Renal cortex interstitium (tissue), 11 donors: ENCODE measurements at regions not wholly inside any gene's neighbourhood (a gene's known extent, or its start where the extent isn't known, plus 50 kb on each side); places are given as distances from the start of the nearest gene placed in this dataset.

Experiments
- DNase-seq, 11 donors: peaks; one replicate each; pipeline ENCODE4 v3.0.0-alpha.2; 2013; ENCODE audit warnings: low read depth in 9 of 11, low spot score in 4 of 11; ENCODE audit errors: extremely low read depth in 1 of 11

DNA sequence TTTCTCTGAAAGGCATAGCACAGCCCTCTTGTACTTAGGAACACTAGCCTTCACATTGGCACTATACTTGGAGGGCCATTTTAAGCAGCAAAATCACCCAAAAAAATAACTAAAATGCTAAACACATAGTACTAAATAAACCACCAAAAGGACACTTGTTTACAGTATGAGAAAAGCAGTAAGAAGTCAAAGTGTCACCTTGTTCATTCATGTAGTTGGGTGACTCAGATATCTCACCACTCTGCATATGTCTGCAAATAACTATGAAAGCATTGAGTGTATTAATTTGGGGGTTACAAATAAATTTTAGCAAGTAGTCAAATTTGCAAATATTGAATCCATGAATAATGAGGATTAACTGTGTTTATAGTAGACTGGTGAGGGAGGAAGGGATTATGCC is 107.6 kb downstream of the ELAPOR2 start:
- no peak for DNase-seq

DNA sequence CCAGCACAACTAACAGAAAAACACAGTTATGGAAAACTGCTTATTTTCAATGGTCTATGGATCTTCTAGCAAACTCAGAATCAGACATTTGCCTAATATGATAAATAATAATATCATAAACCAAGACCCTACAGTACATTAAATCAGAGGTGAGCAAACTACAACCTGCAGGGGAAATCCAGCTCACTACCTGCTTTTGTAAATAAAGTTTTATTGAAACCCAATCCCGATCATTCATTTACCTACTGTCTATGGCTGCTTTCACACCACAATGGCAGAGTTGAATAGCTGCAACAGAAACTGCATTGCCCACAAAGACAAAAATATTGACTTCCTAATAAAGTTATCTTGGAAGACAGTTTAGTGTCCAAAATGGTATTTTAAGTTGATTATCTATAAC is 108.5 kb downstream of the ELAPOR2 start:
- DNase-seq: no peak

DNA sequence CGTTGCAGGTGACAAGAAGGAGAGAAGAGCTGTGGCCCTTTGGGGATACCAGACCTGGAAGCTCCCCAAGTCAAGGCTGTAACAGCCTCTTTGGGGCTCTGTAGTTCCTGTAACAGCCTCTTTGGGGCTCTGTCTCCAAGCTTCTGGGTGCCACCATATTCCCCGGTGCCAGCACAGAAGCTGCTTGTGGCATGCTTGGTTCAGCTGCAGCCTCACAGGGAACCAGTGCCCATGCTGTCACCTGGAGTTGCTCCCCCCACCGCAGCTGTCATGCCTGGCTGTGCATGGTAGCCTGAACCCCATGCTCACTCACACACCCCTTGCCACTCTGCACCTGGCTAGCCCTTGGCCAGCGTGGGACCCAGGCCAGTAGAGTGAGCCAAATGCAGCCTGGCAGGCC is 109.1 kb downstream of the ELAPOR2 start:
- no peak for DNase-seq

DNA sequence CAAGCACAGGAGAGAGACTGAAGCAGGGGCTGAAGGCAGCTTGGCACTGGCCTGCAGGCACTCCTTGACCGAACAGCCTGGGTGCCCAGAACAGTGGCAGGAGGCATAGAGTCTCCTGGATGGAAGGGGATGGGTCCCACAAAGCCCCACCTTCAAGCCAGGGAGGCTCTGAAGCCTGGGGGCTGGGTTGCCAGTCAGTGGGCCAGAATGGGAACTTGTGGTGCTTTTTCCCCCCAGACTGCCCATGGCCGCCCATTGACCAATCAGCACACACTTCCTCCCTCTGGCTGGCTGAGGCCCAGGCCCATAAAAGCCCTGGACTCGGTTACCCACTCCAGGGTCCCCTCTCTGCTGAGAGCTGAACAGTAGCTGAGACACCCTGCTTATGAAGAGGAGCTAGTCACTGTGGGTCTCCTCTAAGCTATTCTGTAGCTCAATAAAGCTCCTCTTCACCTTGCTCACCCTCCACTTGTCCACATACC is 109.6 kb downstream of the ELAPOR2 start:
- DNase-seq: no peak

DNA sequence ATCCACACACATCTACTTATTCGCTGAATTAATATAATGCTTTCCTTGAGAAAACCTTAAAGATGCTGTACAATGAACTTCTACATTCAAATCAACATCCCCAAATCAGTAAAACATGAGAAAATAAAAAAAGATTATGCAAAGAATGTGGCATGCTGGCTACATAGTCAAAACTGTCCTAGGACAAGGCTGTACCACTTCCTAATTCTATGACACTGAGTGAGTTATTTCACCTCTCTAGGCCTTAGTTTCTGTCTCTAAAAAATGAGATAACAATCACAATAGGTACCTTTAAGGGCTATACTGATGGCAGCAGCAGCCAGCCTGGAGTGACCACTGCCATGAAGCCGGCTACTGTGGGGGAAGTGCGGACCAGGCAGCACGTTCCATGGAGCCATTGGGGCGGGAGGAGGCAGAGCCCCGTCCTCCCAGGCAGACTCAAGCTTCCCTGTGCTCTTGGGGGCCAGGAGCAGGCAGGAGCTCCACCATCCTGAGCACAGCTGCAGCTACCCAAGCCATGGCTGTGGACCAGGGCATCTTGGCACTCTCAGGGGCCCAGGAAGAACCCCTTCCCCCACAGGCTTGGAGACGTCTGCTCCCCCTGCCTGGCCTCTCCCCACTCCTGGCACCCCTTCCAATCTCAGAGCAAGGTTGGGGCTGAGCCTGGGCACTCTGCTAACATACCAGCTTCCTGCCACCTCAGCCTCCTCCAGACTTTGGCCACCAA is 110.2 kb downstream of the ELAPOR2 start:
- DNase-seq: no peak

DNA sequence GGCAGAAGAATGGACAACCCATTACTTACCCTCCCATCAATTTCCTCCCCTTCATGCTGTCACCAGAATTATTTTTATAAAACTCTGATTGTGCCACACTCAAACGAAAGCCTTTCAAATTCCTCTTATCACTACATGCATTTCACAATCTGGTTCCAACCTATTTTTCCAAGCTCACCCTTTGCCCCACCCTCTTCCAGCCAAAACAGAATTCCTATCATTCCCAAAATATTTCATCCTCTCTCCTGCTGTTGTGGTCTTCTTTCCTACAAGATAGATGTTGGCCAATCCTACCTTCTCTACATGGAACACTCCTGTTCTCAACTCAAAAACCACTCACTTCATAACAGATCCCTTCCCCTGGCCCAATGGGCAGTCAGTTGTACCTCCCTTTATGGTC is 111.5 kb downstream of the ELAPOR2 start:
- DNase-seq: no peak

DNA sequence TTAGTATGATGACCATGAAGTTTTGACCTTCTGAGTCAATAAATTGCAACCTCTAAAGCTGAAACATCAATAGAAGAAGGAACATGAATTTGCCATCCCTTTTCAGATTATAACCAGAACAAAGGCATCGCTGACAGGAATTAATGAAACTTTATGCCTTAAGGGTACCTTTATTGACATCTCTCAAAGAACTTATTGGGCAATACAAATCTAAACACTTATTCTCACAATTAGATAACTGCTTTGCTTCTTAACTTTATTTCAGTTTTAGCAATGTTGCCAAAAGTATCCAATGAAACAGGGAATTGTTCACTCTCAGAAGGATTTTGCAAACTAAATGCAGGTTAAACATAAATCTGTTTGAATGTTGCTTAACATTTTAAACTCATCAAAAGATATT is 116.0 kb downstream of the ELAPOR2 start:
- no peak for DNase-seq

DNA sequence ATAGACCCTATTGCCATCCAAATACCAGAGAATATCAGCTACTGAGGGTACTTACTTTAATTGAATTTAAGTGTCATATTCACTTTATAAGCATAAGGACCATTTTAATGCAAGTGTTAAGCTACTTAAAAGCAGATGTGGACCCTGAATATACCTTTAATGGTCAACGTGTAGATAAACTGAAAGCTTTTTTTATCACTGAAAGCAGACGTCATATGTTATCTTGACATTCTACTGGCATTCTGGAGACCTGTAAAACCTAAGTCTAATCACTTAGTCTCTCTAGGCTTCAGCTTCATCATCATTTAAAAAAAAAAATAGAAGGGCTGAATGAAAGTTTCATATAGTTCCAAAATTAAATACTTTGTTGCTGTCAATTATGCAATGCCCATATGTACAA is 116.5 kb downstream of the ELAPOR2 start:
- no peak for DNase-seq

DNA sequence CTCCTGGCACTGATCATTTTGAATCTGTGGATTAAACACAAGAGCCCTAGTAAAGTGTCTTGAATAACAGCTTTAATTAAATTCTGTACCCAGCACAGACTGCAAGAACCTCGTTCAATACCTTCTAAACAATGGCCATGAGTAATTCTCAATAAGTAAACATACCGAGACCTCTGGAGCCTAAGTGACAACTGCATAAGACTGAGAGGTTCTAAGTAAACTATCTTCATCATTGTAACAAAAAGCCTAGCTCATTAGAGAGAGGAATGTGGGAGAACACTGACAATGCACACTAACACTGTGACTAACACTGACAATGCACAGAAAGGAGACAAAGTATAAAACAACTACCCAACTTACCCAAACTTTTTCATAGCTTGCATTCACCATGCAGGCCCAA is 117.4 kb downstream of the ELAPOR2 start:
- DNase-seq: no peak

DNA sequence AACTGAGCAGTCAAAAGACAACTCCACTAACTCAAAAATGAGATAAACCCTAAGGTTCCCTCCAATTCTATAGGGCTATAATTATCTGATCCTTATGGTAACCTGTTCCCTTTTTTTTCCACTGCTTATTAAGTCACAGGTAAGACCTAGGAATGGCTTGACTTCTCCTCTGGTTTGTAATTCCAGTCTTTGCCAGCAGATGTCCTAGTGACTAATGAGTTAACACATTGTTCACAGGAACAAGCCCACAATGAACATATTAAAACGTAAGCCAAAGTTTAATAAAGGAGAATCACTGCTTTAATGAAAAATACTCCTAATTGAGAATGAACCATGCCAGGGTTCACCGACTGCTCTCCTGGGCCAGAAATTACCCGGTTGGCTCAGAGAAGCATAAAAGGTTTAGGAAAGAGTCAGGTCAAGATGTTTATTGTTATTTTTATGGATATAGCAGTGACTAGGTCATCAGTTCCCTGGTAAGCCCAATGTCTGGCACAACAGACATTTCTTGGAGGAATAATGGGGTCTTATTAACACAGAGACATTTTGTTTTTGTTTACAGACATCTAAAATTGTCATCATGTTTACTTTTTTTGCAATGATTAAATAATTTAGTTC is 120.1 kb downstream of the ELAPOR2 start:
- DNase-seq: peak; percentile 20 to 71 (median 40)

DNA sequence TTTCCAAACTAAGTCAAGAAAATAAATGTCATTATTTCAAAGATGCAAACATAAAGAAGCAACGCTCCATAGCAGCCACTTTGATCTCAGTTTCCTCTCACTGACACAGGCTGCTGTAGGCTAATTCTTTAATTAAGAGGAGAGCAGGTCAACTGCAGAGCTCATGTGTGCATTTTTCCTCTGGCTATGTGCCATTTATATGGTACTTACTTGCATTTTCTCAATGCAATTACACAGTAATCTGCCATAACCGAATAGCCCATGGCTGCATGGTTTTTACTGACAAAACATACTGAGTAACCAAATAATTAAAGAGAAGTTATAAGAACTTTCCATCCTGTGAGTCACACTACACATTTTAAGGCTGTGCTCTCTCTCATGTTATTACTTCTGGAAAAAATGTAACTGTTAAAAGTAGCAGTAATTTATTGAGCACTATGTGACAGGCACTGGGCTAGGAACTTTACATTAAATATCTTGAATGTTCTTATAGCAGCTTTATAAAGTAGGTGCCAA is 122.0 kb downstream of the ELAPOR2 start:
- DNase-seq: peak in 1 of 11 donors; percentile 6

DNA sequence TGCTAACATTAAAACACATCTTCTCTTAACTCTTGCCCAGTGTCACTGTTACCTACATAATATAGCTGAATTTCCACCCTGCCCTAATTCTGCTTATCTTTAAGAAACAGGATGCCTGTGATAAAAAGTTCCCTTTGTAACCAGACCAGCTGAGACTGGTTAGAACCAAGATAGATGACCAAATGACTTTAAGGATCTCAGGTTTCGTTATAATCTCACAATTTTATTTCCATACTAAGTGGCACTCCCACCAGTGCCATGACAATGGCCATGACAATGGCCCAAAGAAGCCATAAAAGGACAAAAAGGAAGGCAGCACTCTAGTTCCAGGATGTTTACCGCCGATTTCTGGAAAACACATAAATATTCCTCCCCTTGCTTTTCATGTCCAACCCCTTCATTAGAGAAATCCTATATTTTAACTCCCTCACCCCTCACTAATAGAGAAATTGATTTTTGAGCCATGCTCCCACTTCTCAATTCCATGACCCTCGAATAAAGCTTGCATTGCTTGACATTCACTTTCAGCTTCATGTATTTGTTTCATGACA is 126.1 kb downstream of the ELAPOR2 start:
- DNase-seq: no peak

DNA sequence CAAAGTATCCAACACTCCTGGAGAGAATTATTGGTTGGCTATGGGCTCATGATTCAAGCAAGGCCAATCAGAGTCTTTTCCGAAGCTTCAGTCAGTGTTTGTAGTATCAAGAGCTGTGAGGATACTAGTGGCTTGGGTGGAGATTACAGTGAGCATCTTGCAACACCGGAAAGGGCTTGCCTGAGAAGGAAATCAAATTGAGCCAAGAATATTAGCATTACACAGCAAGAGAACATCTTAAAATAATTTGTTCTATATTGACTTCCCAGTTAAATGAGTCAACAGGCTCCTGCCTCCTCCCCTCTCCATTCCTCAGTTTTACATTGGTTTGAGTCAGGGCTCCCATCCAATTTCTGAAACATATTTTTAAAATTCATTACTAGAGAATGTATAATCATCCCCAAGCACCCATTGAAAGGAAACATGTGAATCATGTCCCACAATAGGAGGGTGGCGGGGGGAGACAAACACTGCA is 127.4 kb downstream of the ELAPOR2 start:
- no peak for DNase-seq

DNA sequence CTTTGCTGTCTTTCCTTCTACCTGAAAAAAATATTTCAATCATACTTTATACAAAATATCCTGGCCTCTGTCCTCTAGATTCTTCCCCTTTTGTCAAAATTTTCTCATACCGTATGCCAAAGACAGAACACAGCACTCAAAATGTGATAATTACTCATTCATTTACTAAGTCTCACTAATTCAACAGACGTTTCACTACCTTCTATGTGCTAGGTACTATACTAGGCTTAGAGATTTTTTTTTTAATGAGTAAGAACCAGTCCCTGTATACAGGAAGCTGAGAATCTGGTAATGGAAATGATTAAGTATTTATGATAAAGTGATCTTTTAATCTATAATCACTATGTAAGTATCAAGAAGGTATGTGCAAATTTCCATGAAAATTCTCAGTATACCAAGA is 128.0 kb downstream of the ELAPOR2 start:
- no peak for DNase-seq

DNA sequence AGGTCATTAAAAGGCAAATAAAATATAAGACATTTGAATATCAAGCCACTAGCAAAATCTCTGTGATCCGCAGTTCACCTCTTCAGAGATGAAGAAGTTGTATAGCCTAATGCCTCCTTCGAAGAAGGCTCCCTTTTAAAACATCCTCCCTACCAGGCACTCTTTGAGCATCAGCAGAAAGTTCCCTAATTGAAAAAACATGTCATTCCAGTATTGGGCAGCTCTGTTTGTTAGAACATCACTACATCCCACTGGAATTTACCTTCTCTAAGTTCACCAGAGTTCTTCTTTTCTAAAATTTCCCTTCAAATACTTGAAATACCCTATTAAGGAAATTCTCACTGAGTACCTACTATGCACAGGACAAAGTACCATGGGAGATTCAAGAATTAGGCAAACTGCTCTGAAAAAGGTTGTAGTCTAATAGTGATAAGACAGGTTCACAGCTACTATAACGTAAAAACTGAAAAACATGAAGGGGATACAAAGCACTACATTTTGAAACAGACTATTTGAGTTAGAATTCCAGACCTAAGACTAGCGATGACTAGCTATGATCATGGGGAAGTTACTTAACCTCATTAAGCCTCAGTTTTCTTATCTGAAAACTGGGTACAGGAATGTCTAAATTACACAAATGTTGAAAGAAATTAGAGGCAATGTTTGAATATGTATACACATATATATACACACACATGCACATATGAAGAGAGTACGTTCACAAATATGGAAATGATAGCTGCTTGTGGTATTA is 128.7 kb downstream of the ELAPOR2 start:
- no peak for DNase-seq

DNA sequence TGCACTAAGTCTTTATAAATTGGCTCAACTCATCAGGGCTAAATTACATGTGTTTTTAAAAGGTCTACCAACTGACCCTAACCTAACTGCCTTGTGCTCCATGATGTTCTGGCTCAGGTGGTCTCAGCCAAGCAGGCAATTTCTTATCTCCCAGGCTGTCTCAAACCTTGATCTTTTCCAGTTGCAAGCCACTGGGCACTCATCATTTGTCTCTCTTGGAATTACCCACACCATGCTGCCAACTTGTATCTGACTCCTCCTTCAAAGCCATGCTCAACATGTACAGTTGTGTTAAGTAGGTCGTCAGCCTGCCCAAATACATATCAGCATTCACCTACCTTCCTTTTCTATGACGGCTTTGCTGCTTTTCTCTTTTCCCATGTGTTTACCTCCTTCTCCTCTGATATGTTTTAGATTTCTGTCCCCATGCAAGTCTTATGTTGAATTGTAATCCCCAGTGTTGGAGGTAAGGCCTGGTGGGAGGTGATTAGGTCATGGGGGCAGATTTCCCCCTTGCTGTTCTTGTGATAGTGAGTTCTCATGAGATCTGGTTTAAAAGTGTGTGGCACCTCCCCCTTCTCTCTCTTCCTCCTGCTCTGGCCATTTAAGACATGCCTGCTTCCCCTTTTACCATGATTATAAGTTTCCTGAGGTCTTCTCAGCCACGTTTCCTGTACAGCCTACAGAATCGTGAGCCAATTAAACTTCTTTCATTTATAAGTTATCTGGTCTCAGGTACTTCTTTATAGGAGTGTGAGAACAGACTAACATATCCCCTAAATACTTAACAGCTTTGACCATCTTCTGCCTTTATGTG is 130.0 kb downstream of the ELAPOR2 start:
- no peak for DNase-seq

DNA sequence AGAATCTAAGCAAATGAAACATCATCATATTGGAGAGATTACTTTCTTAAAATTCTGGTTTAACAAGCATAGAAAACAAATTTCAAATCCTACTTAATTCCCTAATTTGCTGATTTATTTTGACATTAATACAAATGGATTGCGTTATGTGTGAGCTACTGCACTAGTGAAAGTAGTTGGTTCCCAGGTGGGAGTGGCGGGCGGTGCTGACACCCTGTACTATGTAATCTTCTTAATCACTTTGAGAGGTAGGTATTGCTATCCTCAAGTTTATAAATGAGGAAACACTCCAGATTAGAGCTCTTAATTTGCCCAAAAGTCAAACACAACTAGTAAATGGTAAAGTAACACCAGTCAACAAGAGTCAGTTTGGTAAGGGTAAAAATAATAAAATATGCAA is 131.1 kb downstream of the ELAPOR2 start:
- no peak for DNase-seq

DNA sequence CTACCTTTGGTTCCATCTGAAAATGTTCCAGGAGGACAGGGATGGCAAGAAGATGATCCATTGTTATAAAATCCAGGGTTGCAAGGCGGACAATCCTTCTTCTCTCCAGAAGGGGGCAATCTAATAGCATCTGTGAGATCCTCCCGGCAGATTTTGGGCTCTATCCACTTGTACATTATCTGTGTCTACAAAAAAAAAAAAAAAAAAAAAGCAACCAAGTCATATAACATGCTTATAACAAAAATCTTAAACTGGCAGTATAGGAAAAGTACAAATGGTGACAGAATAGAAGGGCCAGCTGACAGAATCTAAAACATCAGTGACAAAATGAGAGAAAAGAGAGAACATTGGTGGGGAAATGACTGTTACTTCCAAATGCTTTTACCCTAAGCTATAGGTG is 132.7 kb downstream of the ELAPOR2 start:
- peak in 1 of 11 donors; percentile 11 for DNase-seq

DNA sequence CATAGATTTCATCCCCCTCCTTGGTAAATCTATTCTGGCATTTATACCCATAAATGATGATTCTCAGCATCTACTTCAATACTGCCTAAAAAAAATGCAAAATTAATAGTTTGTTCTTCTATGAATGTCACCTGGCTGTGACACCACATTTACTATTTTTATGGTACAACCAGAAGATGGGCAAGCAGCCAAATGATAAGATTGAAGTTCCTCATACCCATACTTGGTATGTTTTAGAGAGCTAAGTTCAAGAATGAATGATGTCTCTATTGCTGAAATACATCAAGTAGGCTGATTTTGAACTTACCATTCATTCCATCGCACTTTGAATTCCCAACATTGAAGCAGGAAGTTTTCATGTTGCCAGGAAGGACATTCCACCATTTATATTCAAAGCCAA is 134.2 kb downstream of the ELAPOR2 start:
- no peak for DNase-seq
